Activated CD4-positive, alpha-beta memory T cell treated with anti-CD3 and anti-CD28 coated beads, Interleukin-2, amount 10 ng/mL, durations not matched to agents 7 days and 5 days (primary cell): ENCODE measurements at regions not wholly inside any gene's neighbourhood (a gene's known extent, or its start where the extent isn't known, plus 50 kb on each side); places are given as distances from the start of the nearest gene placed in this dataset.

Experiments used
- CTCF ChIA-PET: fragments of 350-600 bp; sonication (Branson Sonifier 250); formaldehyde crosslinking; loops from one replicate; lab custom pipeline; 2021; ENCODE audit warnings: antibody characterized with exemption, inconsistent platforms; lab: Charles Lee
- POLR2A ChIA-PET: fragments of 350-600 bp; sonication (Branson Sonifier 250); formaldehyde crosslinking; loops from one replicate; lab custom pipeline; 2021; ENCODE audit warnings: antibody characterized with exemption; lab: Charles Lee
- DNase-seq: peaks from one replicate; pipeline ENCODE4 v3.0.0-alpha.2; 2020
- H3K27ac Mint-ChIP-seq: one replicate; pipeline ENCODE4 v1.8.0; 2021; ENCODE audit warnings: mild to moderate bottlenecking, mixed read lengths
- H3K27me3 Mint-ChIP-seq: one replicate; pipeline ENCODE4 v1.8.0; 2021; ENCODE audit warnings: mixed read lengths
- H3K36me3 Mint-ChIP-seq: one replicate; pipeline ENCODE4 v1.8.0; 2021; ENCODE audit warnings: low read depth, mixed read lengths
- H3K4me1 Mint-ChIP-seq: one replicate; pipeline ENCODE4 v1.8.0; 2021; ENCODE audit warnings: mixed read lengths
- H3K4me3 Mint-ChIP-seq: one replicate; pipeline ENCODE4 v1.8.0; 2021; ENCODE audit warnings: mild to moderate bottlenecking, mixed read lengths
- H3K9me3 Mint-ChIP-seq: one replicate; pipeline ENCODE4 v1.8.0; 2021; ENCODE audit warnings: mixed read lengths

DNA sequence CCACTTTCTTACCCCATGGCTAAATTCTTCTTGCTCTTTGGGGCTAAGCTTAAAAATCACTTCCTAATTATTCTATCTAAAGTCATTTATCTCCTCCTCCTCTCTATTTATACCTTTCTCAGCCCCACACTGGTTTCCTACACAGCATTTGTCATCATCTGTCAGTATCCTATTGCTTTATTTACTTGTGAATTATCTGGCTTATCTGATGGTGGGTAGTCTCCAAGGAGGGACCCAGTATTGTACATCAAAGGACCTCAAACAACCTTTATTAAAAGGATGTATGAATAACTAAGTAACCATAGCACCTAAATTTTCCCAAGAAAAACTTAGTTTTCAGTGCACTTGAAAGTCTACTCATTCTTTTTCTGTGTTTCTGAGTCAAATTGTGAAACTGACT, 332.7 kb upstream of the SNX7 start:
- no peak for DNase-seq
- H3K4me3 Mint-ChIP-seq: no peak overlapping the region
- H3K4me1 Mint-ChIP-seq: peaks cover 17% of the 10 kb centered on the region
- no peaks in the 10 kb centered on the region for H3K9me3 Mint-ChIP-seq
- H3K27ac Mint-ChIP-seq: no peak overlapping the region
- POLR2A ChIA-PET: no interaction called here
- H3K27me3 Mint-ChIP-seq: peaks cover 14% of the 10 kb centered on the region
- H3K36me3 Mint-ChIP-seq: no peaks in the 10 kb centered on the region
- CTCF ChIA-PET: interaction anchor here (0.5 kb wide), 1 partner anchor 1555 kb away, joined by 3 read pairs; no protein-coding TSS in a partner anchor

DNA sequence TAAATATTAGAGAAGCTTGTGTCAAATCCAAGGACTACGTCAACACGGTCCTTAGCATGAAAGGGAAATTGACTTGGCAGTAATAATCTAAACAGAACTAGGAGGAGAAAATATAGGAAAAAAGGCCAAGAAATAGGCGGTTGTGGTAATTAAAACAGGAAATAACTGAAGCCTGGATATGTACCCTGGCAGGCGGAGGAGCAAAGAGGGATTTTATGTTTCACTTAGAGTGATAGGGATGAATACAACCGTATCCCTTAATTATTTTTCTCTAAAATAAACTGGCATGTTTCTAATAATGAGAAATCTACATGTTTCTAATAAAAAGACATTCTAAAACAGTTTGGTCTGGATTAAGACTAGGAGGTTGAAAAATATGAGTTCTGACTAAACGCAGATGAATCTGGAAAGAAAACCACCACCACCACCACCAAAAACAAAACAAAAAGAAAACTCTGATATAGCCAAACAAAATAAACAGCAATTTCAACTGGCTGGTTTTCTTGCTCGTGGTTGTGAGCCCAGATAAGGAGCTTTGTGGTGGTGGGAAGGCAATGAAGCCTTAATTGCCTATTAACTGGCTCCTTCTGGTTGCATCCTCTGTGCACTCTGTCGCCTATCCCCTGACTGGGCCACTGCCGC, 334.2 kb upstream of the SNX7 start:
- DNase-seq: no peak
- ChIA-PET POLR2A (no interaction called here), CTCF (no interaction called here)
- no peaks in the 10 kb centered on the region for H3K9me3 Mint-ChIP-seq
- no peak overlapping the region for H3K27ac Mint-ChIP-seq
- peaks cover 9% of the 10 kb centered on the region for H3K27me3 Mint-ChIP-seq
- no peak overlapping the region for H3K4me3 Mint-ChIP-seq
- H3K4me1 Mint-ChIP-seq: peaks cover 26% of the 10 kb centered on the region
- no peaks in the 10 kb centered on the region for H3K36me3 Mint-ChIP-seq

DNA sequence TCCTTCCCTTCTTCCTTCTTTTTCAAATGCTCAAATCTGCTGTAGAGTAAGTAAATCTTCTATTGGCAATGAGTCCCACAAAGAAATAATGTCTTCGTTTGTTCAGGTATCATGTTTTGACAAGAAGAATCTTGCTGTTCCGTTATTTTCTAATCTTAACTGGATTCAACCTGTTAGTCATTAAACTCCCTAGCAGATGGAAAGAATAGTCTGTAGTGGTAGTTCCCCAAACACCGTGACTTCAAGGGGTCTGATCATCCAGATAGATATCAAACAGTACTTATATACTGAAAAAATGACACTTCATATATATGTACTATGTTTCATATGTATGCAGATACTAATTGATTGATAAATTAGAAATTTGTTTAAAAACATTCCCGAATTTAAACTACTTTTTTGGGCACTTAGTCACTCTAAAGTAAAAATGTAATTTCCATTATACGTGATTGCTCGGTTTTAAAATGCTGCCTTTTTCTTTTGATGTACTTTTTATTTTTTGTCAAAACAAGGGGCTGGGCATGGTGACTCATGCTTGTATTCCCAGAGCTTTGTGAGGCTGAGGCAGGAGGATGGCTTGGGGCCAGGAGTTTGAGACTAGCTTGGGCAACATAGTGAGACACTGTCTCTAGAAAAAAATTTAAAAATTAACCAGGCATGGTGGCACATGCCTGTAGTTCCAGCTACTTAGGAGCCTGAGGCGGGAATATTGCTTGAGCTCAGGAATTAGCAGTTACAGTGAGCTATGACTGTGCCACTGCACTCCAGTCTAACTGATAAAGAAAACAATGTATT, 335.7 kb upstream of the SNX7 start:
- H3K9me3 Mint-ChIP-seq: no peaks in the 10 kb centered on the region
- no peak overlapping the region for H3K4me3 Mint-ChIP-seq
- no peak overlapping the region for H3K27ac Mint-ChIP-seq
- peaks cover 26% of the 10 kb centered on the region for H3K4me1 Mint-ChIP-seq
- H3K27me3 Mint-ChIP-seq: peaks cover 6% of the 10 kb centered on the region
- ChIA-PET POLR2A (no interaction called here), CTCF (no interaction called here)
- DNase-seq: no peak
- H3K36me3 Mint-ChIP-seq: no peaks in the 10 kb centered on the region

DNA sequence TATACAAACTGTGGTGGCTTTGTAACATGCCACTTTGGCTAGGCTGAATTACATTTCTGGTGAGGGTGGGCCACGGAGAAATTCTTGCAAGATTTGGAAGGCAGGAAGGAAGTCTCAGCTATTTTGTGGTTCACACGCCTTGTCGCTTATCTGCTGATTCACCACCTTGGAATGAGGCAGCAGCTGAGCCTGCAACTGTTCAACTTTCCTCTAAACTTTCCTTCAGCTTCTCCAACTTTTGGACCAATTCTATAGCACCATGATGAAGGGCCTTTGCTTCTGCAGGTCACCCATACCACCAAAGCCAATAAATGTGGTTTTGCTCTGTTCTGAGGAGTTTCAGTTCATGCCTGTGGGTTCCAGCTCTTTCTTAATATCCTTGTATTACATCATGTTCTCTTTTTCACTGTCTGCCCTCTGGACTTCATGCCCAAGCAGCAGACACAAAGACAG, 337.6 kb upstream of the SNX7 start:
- Mint-ChIP-seq H3K27ac (peak overlapping the region; percentile 53), H3K4me1 (peaks cover 26% of the 10 kb centered on the region), H3K36me3 (no peaks in the 10 kb centered on the region), H3K27me3 (no peaks in the 10 kb centered on the region), H3K4me3 (no peak overlapping the region), H3K9me3 (no peaks in the 10 kb centered on the region)
- ChIA-PET POLR2A (no interaction called here), CTCF (no interaction called here)
- peak; percentile 48 for DNase-seq

DNA sequence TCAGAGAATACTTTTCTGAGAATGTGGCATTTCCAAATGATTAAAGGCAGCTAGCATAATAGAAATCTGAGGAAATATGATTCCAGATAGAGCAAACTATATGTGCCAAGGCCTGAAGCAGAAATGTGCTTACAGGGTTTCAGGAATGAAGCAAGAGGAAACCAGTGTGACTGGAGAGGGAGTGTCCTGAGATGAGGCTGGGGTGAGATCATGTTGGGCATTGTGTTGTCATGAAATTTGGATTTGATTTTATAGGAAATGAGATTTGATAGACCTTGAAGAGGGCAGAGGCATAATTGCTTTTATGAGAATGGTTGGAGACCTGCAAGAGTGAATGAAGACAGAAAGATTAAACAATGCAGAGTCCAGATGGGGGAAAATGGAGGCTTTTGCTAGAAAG, 338.1 kb upstream of the SNX7 start:
- CTCF ChIA-PET: no interaction called here
- Mint-ChIP-seq H3K27ac (peak overlapping the region; percentile 53), H3K9me3 (no peaks in the 10 kb centered on the region), H3K27me3 (no peaks in the 10 kb centered on the region), H3K4me3 (peak overlapping the region; percentile 0), H3K36me3 (no peaks in the 10 kb centered on the region), H3K4me1 (peaks cover 26% of the 10 kb centered on the region)
- no peak for DNase-seq
- POLR2A ChIA-PET: interaction anchor here (0.9 kb wide), 1 partner anchor 17 kb away, joined by 3 read pairs; no protein-coding TSS in a partner anchor

DNA sequence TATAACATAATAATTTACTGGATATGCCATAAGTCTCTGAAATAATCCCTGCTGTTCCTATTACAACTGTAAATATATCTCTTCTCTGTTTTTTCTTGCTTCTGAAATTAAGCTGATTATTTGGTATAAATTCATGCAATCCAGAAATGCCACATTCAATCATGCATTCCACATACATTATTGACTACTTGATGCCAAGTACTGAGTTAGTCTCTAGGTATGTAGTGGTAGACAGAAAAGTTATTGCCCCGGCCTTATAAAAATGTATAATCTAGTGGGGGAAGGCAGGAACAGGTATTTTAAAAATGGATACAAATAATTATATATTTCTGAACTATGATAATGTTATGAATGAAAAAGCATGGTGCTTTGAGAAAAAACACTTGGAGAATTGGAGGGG, 338.6 kb upstream of the SNX7 start:
- H3K4me3 Mint-ChIP-seq: no peak overlapping the region
- POLR2A ChIA-PET: interaction anchor here (0.9 kb wide), 1 partner anchor 16 kb away, joined by 3 read pairs; no protein-coding TSS in a partner anchor
- no peak overlapping the region for H3K27ac Mint-ChIP-seq
- DNase-seq: no peak
- no peaks in the 10 kb centered on the region for H3K36me3 Mint-ChIP-seq
- H3K27me3 Mint-ChIP-seq: no peaks in the 10 kb centered on the region
- peaks cover 26% of the 10 kb centered on the region for H3K4me1 Mint-ChIP-seq
- CTCF ChIA-PET: no interaction called here
- no peaks in the 10 kb centered on the region for H3K9me3 Mint-ChIP-seq

DNA sequence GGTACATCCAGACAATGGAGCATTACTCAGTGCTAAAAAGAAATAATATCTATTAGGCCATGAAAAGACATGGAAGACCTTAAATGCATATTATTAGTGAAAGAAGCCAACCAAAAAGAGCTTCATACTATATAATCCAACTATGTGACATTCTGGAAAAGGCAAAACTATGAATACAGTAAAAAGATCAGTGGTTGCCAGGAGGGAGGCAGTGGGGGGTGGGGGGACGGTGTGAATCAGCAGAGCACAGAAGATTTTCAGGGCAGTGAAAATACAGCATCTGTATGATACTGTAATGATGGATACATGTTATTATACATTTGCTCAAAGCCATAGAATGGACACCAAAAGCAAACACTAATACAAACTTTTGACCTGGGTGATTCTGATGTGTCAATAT, 339.4 kb upstream of the SNX7 start:
- H3K36me3 Mint-ChIP-seq: no peaks in the 10 kb centered on the region
- no peak for DNase-seq

DNA sequence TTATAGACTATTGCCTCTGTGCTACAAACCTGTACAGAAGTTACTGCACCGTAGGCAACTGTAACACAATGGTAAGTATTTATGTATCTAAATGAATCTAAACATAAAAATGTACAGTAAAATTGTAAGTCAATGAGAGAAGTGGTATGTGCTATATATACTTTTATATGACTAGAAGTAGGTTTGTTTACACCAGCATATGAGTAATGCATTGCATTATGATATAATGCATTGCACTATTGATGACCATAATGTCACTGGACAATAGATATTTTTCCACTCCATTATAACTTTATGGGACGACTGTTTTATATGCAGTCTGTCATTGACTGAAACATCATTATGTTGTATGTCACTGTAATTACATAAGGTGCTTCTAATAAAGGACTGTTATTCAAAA, 340.3 kb upstream of the SNX7 start:
- no peaks in the 10 kb centered on the region for H3K27me3 Mint-ChIP-seq
- CTCF ChIA-PET: no interaction called here
- H3K27ac Mint-ChIP-seq: no peak overlapping the region
- no peaks in the 10 kb centered on the region for H3K9me3 Mint-ChIP-seq
- H3K36me3 Mint-ChIP-seq: no peaks in the 10 kb centered on the region
- H3K4me1 Mint-ChIP-seq: peaks cover 23% of the 10 kb centered on the region
- no peak overlapping the region for H3K4me3 Mint-ChIP-seq
- POLR2A ChIA-PET: no interaction called here
- DNase-seq: no peak

More for the DNA sequence above, 339.4 kb upstream of the SNX7 start:
- ChIA-PET POLR2A (no interaction called here), CTCF (no interaction called here)
- Mint-ChIP-seq H3K4me1 (peaks cover 25% of the 10 kb centered on the region), H3K27ac (no peak overlapping the region), H3K9me3 (no peaks in the 10 kb centered on the region), H3K27me3 (no peaks in the 10 kb centered on the region), H3K4me3 (no peak overlapping the region)

DNA sequence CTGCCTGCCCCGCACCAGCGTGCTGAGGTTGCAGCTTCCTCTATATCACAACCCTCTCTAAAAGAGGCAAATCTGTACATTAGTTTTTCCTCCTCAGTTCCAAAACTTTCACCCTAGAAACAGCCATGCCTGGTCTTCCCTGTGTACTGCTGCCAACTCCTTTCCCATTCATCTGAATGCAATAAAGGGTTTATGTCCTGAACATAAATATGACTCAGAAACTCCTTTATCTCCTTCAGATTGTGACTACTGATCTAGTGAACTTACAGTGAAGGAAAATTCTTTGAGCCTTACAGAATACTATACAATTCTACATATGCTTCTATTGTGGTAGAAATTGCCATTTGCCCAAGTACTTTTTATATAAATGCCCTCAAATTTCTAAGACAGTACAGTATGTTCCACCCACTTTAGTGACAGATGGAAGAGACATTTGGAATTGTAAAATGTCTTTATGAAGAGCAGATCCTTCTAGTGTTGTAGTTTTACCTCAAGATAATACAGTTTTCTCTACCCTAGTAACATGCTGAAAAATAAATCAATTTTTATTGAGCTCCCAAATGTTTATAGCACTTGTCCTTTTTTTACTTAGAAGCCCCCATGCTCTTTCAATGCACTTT, 345.1 kb upstream of the SNX7 start:
- POLR2A ChIA-PET: no interaction called here
- CTCF ChIA-PET: no interaction called here
- Mint-ChIP-seq H3K9me3 (no peaks in the 10 kb centered on the region), H3K4me1 (no peaks in the 10 kb centered on the region), H3K27ac (no peak overlapping the region), H3K27me3 (no peaks in the 10 kb centered on the region), H3K36me3 (no peaks in the 10 kb centered on the region), H3K4me3 (no peak overlapping the region)
- DNase-seq: no peak

DNA sequence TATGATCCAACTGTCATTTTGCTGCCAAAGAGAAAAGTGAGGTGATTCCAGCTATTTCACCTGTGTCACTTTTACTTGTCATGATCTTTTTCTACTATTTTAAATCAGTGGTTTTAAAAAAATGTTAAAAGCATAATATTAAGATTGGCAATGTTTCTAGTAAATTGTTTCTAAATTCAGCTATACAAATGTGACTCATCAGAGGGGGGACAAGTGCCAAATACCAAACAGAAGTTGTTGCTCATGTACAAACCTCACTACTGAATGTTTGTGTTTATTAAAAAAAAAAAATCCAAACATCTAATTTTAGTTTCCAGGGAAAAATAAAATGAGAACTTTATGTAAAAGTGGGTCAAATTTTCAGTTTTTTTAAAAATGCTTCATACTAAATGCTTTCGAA, 346.2 kb upstream of the SNX7 start:
- Mint-ChIP-seq H3K27me3 (no peaks in the 10 kb centered on the region), H3K4me3 (no peak overlapping the region), H3K36me3 (no peaks in the 10 kb centered on the region), H3K27ac (no peak overlapping the region), H3K9me3 (no peaks in the 10 kb centered on the region), H3K4me1 (no peaks in the 10 kb centered on the region)
- ChIA-PET CTCF (no interaction called here), POLR2A (no interaction called here)
- DNase-seq: no peak

DNA sequence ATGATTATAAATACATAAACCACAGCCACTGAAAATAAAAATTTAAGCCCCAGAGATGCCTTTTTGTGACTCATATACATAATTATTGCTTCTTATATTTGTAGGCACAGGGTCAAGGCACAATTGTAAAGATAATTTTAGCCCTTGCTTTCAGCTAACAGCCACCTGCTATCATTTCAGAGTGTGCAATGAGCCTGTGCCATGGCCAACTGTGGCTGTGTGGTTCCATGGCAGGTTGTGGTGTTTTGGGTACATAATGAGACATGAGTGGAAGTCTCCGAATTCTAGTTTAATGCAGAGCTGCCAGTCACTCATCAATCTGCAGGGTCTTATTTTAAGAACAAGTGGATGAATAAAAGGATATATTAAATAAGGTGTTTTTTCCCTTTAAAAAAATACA, 346.9 kb upstream of the SNX7 start:
- ChIA-PET POLR2A (no interaction called here), CTCF (no interaction called here)
- no peaks in the 10 kb centered on the region for H3K9me3 Mint-ChIP-seq
- no peak for DNase-seq
- no peaks in the 10 kb centered on the region for H3K27me3 Mint-ChIP-seq
- H3K36me3 Mint-ChIP-seq: no peaks in the 10 kb centered on the region
- no peak overlapping the region for H3K27ac Mint-ChIP-seq
- no peak overlapping the region for H3K4me3 Mint-ChIP-seq
- H3K4me1 Mint-ChIP-seq: no peaks in the 10 kb centered on the region

DNA sequence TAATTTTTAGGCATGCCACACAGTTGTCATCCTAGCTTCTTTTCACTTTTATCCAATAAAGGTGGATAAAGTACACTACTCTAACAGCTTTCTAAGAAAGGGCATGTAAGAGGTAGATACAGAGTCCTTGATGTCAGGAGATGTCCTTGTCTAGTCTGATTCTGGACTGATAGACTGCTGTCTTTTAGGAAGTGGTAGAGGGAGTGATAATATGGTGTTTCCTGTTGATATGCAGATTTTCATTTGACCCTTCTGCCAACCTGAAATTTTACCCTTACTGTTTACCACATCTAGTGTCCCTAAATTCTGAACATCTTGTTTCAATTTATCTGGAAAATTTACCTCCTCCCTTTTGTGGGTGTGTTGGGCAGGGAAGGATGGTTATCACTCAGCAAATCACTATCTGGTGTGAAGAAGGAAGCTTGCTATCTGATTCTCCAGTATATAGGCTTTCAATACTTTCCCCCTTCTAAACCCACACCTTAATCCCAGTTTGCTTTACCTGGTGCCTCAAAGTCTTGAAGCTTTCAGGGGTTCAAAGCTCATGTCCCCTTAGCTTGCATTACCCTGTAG, 354.9 kb upstream of the SNX7 start:
- H3K36me3 Mint-ChIP-seq: no peaks in the 10 kb centered on the region
- ChIA-PET POLR2A (interaction anchor here (0.7 kb wide), 1 partner anchor 16 kb away, joined by 3 read pairs; no protein-coding TSS in a partner anchor), CTCF (interaction anchor here (0.7 kb wide), 1 partner anchor 9 kb away, joined by 3 read pairs; no protein-coding TSS in a partner anchor)
- peaks cover 7% of the 10 kb centered on the region for H3K4me1 Mint-ChIP-seq
- DNase-seq: no peak
- peaks cover 3% of the 10 kb centered on the region for H3K27me3 Mint-ChIP-seq
- no peak overlapping the region for H3K27ac Mint-ChIP-seq
- no peak overlapping the region for H3K4me3 Mint-ChIP-seq
- no peaks in the 10 kb centered on the region for H3K9me3 Mint-ChIP-seq

DNA sequence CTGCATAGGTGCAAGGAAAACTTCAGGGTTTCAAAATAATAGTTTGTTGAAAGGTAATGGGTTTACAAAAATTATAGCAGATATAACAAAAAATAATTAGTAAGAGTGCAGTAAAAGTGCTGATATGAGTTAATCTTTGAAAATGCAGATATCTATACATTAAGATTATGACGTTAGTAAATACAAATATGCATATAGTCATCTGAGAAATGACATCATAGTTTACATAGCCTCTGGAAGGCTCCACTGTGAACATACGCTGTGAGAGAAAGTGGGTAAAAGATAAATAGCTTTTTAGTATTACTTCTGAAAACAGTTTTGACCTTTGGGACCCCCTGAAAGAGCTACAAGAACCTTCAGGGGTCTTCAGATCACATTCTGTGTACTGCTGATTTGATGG, 356.2 kb upstream of the SNX7 start:
- CTCF ChIA-PET: no interaction called here
- H3K36me3 Mint-ChIP-seq: no peaks in the 10 kb centered on the region
- peaks cover 7% of the 10 kb centered on the region for H3K4me1 Mint-ChIP-seq

More for the DNA sequence above, 356.2 kb upstream of the SNX7 start:
- no peak for DNase-seq
- Mint-ChIP-seq H3K27me3 (peaks cover 3% of the 10 kb centered on the region), H3K27ac (no peak overlapping the region), H3K9me3 (no peaks in the 10 kb centered on the region), H3K4me3 (no peak overlapping the region)
- POLR2A ChIA-PET: no interaction called here
